Kidney epithelial cell (primary cell): ENCODE measurements at regions not wholly inside any gene's neighbourhood (a gene's known extent, or its start where the extent isn't known, plus 50 kb on each side); places are given as distances from the start of the nearest gene placed in this dataset.

Experiments
- DNase-seq: peaks from one replicate; pipeline ENCODE4 v3.0.0-alpha.2; 2010; ENCODE audit warnings: low read depth
- H3K27me3 ChIP-seq: 2 replicates; pipeline ENCODE4 v1.6.0; 2011; ENCODE audit warnings: low read length; ENCODE audit not compliant: control insufficient read depth, insufficient read depth
- H3K36me3 ChIP-seq: 2 replicates; pipeline ENCODE4 v1.5.1; 2011; ENCODE audit warnings: low read length; ENCODE audit not compliant: control insufficient read depth, insufficient read depth
- H3K4me3 ChIP-seq: 2 replicates; pipeline ENCODE4 v1.5.1; 2011; ENCODE audit warnings: low read depth, mild to moderate bottlenecking, control low read depth, low read length
- CTCF ChIP-seq: IDR thresholded peaks from 2 replicates; pipeline ENCODE4 v1.5.1; 2011; ENCODE audit warnings: mild to moderate bottlenecking, moderate library complexity, low read length, control low read depth, inconsistent platforms; ENCODE audit not compliant: insufficient read depth, poor library complexity, severe bottlenecking

GRCh38 chr11:134994431-134994830, 582.4 kb upstream of the B3GAT1 start:
- no peaks in the 10 kb centered on the region for H3K36me3 ChIP-seq
- H3K27me3 ChIP-seq = no peaks in the 10 kb centered on the region
- no peak for DNase-seq
- no peak for TF ChIP-seq CTCF
- H3K4me3 ChIP-seq = no peak overlapping the region

- DNase-seq = no peak
- TF ChIP-seq CTCF = no peak
- no peaks in the 10 kb centered on the region for H3K36me3 ChIP-seq
Observed at GRCh38 chr11:134993691-134994243, 581.7 kb upstream of the B3GAT1 start.

GRCh38 chr11:134992981-134993380, 580.9 kb upstream of the B3GAT1 start:
- no peak overlapping the region for H3K4me3 ChIP-seq
- H3K36me3 ChIP-seq = no peaks in the 10 kb centered on the region
- no peak for DNase-seq
- no peak for TF ChIP-seq CTCF
- H3K27me3 ChIP-seq = no peaks in the 10 kb centered on the region

More at GRCh38 chr11:134993691-134994243, 581.7 kb upstream of the B3GAT1 start:
- H3K4me3 ChIP-seq = no peak overlapping the region
- H3K27me3 ChIP-seq = no peaks in the 10 kb centered on the region

GRCh38 chr11:134988495-134988894, 576.5 kb upstream of the B3GAT1 start:
- no peak for DNase-seq
- Histone ChIP-seq H3K27me3 (no peaks in the 10 kb centered on the region), H3K36me3 (no peaks in the 10 kb centered on the region), H3K4me3 (no peak overlapping the region)
- TF ChIP-seq CTCF = no peak

GRCh38 chr11:134987822-134988221, 575.8 kb upstream of the B3GAT1 start:
- Histone ChIP-seq H3K36me3 (no peaks in the 10 kb centered on the region), H3K27me3 (no peaks in the 10 kb centered on the region), H3K4me3 (no peak overlapping the region)
- no peak for DNase-seq
- TF ChIP-seq CTCF = no peak

- no peaks in the 10 kb centered on the region for H3K36me3 ChIP-seq
- TF ChIP-seq CTCF = no peak
- DNase-seq = no peak
- H3K4me3 ChIP-seq = no peak overlapping the region
- H3K27me3 ChIP-seq = no peaks in the 10 kb centered on the region
Observed at GRCh38 chr11:134987223-134987768, 575.3 kb upstream of the B3GAT1 start.
